ENCODE measurements at regions not wholly inside any gene's neighbourhood (a gene's known extent, or its start where the extent isn't known, plus 50 kb on each side); places are given as distances from the start of the nearest gene placed in this dataset.

DNA sequence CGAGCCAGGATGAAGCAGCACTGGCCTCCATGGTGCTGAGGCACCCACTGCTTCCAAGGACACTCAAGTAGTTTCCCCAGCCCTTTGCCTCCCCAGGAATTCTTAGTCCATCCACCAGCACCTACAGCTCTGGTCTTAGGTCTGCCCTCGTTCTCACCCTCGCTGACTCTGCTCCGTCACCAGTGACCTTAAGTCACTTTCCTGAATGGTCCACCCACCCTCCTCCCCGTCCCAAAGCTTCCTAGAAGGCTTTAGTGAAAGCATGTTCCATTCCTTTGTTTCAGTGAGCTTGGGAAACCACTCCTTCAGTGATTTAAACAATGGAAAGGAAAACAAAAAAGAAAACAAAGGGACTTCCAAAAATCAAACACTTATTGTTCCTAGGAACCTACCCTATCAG is 54.6 kb upstream of the MAP3K1 start:
- TF ChIP-seq CTCF (IDR thresholded peaks at IDR 0.05 in 4 of 5, conservative IDR thresholded peaks at IDR 0.05 in 1 of 5), result no peak
- no peak for TF ChIP-seq POLR2A (IDR thresholded peaks at IDR 0.05)

All from gastrocnemius medialis (tissue), 4 donors.